DOHH2 (cell line): ENCODE measurements at regions not wholly inside any gene's neighbourhood (a gene's known extent, or its start where the extent isn't known, plus 50 kb on each side); places are given as distances from the start of the nearest gene placed in this dataset.

ENCODE experiments used
- EZH2phosphoT487 ChIP-seq: fragments of 200-600 bp; sonication (generic); IDR thresholded peaks from 2 replicates; pipeline ENCODE4 v1.6.1; 2017; ENCODE audit warnings: borderline replicate concordance, mild to moderate bottlenecking, antibody characterized with exemption, low read length, moderate library complexity, mixed read lengths
- TF ChIP-seq, protein P1 (sequence below): fragments of 200-600 bp; sonication (generic); IDR thresholded peaks from one replicate; pipeline ENCODE4 v1.5.1; 2014; ENCODE audit warnings: antibody characterized with exemption, mild to moderate bottlenecking, low read depth, low read length; ENCODE audit not compliant: poor library complexity, severe bottlenecking

DNA sequence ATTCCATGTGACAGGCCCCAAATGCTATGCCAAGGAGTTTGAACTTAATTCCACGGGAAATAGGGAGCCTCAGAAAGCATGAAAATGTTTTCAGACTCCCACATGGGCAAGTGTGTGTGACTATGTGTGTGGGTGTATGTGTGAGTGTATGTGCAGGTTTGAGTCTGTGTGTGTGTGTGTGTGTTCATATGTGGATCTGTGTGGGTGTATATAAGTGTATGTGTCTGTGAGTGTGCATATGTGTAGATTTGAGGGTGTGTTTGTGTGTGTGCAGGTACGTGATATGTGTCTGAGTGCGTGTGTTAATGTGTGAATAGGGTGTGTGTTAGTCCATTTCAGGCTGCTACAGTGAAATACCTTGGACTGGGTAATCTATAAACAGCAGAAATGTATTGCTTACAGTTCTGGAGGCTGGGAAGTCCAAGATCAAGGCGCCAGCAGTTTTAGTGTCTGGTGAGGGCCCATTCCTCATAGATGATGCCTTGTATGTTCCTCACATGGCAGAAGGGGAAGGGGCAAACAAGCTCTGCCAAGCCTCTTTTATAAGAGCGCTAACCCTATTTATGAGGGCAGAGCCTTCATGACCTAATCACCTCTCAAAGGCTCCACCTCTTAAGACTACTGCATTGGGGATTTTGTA is 181.1 kb upstream of the TAB2 start:
- TF ChIP-seq, protein P1, sequence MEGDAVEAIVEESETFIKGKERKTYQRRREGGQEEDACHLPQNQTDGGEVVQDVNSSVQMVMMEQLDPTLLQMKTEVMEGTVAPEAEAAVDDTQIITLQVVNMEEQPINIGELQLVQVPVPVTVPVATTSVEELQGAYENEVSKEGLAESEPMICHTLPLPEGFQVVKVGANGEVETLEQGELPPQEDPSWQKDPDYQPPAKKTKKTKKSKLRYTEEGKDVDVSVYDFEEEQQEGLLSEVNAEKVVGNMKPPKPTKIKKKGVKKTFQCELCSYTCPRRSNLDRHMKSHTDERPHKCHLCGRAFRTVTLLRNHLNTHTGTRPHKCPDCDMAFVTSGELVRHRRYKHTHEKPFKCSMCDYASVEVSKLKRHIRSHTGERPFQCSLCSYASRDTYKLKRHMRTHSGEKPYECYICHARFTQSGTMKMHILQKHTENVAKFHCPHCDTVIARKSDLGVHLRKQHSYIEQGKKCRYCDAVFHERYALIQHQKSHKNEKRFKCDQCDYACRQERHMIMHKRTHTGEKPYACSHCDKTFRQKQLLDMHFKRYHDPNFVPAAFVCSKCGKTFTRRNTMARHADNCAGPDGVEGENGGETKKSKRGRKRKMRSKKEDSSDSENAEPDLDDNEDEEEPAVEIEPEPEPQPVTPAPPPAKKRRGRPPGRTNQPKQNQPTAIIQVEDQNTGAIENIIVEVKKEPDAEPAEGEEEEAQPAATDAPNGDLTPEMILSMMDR, result no peak
- no peak for TF ChIP-seq EZH2phosphoT487
